Stimulated activated CD8-positive, alpha-beta memory T cell treated with anti-CD3 and anti-CD28 coated beads, Interleukin-15, amount 100 ng/mL, for 1 hour (primary cell): ENCODE measurements at regions not wholly inside any gene's neighbourhood (a gene's known extent, or its start where the extent isn't known, plus 50 kb on each side); places are given as distances from the start of the nearest gene placed in this dataset.
A peak's percentile ranks its signal among the peaks of the same experiment; 100 is the strongest.
"Not testable (repeated sequence)": the region's sequence is repeated elsewhere in the genome, so short reads cannot be mapped to it uniquely, and the experiment has no call there.

ENCODE experiments used
- DNase-seq: peaks from one replicate; pipeline ENCODE4 v3.0.0-alpha.2; 2020; ENCODE audit warnings: low read depth

- no peak for DNase-seq
Observed at GRCh38 chr6:25124216-25124715, 154.9 kb upstream of the CARMIL1 start.

GRCh38 chr6:25125736-25126135, 153.4 kb upstream of the CARMIL1 start:
- DNase-seq = no peak

- no peak for DNase-seq
Observed at GRCh38 chr6:25127076-25127837, 151.9 kb upstream of the CARMIL1 start.

GRCh38 chr6:25130518-25130917, 148.7 kb upstream of the CARMIL1 start:
- no peak for DNase-seq

GRCh38 chr6:25132934-25133333, 146.2 kb upstream of the CARMIL1 start:
- DNase-seq = no peak

GRCh38 chr6:25133568-25133967, 145.6 kb upstream of the CARMIL1 start:
- DNase-seq = no peak

- no peak for DNase-seq
Observed at GRCh38 chr6:25136854-25137253, 142.3 kb upstream of the CARMIL1 start.

- no peak for DNase-seq
Observed at GRCh38 chr6:25137480-25137879, 141.7 kb upstream of the CARMIL1 start.

- DNase-seq = no peak
Observed at GRCh38 chr6:25137916-25138232, 141.3 kb upstream of the CARMIL1 start.

GRCh38 chr6:25138233-25138933, 140.8 kb upstream of the CARMIL1 start:
- peak; percentile 39 for DNase-seq

GRCh38 chr6:25138934-25139415, 140.2 kb upstream of the CARMIL1 start:
- no peak for DNase-seq

- not testable (repeated sequence) for DNase-seq
Observed at GRCh38 chr6:25139608-25140007, 139.6 kb upstream of the CARMIL1 start.

- DNase-seq = no peak
Observed at GRCh38 chr6:25142506-25142905, 136.7 kb upstream of the CARMIL1 start.

GRCh38 chr6:25144919-25145318, 134.3 kb upstream of the CARMIL1 start:
- DNase-seq = no peak

GRCh38 chr6:25147223-25147622, 132.0 kb upstream of the CARMIL1 start:
- no peak for DNase-seq

- no peak for DNase-seq
Observed at GRCh38 chr6:25150031-25150430, 129.1 kb upstream of the CARMIL1 start.

- no peak for DNase-seq
Observed at GRCh38 chr6:25150863-25151262, 128.3 kb upstream of the CARMIL1 start.

GRCh38 chr6:25153079-25153478, 126.1 kb upstream of the CARMIL1 start:
- no peak for DNase-seq

- DNase-seq = no peak
Observed at GRCh38 chr6:25154034-25154596, 125.1 kb upstream of the CARMIL1 start.

- no peak for DNase-seq
Observed at GRCh38 chr6:25155211-25155610, 124.0 kb upstream of the CARMIL1 start.

- no peak for DNase-seq
Observed at GRCh38 chr6:25156123-25156522, 123.1 kb upstream of the CARMIL1 start.

GRCh38 chr6:25157183-25157582, 122.0 kb upstream of the CARMIL1 start:
- no peak for DNase-seq

GRCh38 chr6:25157842-25158241, 121.3 kb upstream of the CARMIL1 start:
- DNase-seq = no peak
